Activated T-cell treated with anti-CD3 and anti-CD28 coated beads, Interleukin-2, amount 50 U/mL, for 24 hours (primary cell): ENCODE measurements at regions not wholly inside any gene's neighbourhood (a gene's known extent, or its start where the extent isn't known, plus 50 kb on each side); places are given as distances from the start of the nearest gene placed in this dataset.
"Not testable (repeated sequence)": the region's sequence is repeated elsewhere in the genome, so short reads cannot be mapped to it uniquely, and the experiment has no call there.

Experiments
- DNase-seq: peaks from one replicate; pipeline ENCODE4 v3.0.0-alpha.2; 2020
- H3K27ac Mint-ChIP-seq: 2 replicates; pipeline ENCODE4 v1.8.0; 2020; ENCODE audit warnings: mild to moderate bottlenecking, mixed read lengths
- H3K27me3 Mint-ChIP-seq: 2 replicates; pipeline ENCODE4 v1.8.0; 2020; ENCODE audit warnings: mixed read lengths
- H3K36me3 Mint-ChIP-seq: 2 replicates; pipeline ENCODE4 v1.8.0; 2020; ENCODE audit warnings: low read depth, mixed read lengths
- H3K4me1 Mint-ChIP-seq: 2 replicates; pipeline ENCODE4 v1.8.0; 2020; ENCODE audit warnings: low read depth, mixed read lengths
- H3K4me3 Mint-ChIP-seq: 2 replicates; pipeline ENCODE4 v1.8.0; 2020; ENCODE audit warnings: mild to moderate bottlenecking, moderate library complexity, mixed read lengths
- H3K9me3 Mint-ChIP-seq: 2 replicates; pipeline ENCODE4 v1.8.0; 2020; ENCODE audit warnings: mixed read lengths

DNA sequence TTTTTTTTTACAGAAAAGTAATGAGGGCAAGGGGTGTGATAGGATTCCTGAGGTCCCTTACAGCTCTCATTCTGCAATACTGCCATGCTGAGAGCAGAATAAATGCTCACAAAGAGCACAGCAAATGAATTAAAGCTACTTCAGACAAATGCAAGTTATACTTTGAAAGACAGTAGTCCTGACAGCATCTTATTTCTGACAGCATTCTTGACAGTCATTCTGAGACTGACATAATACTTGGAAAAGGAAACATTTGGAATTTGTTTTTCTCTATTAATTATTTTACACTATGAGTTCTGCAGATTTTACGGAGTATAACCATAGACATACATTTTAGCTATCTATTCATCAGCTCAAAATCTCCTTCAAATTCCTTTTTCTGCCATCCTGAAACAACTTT, 935.2 kb upstream of the FAM98A start:
- DNase-seq, result no peak
- no peaks in the 10 kb centered on the region for H3K4me1 Mint-ChIP-seq
- H3K27ac Mint-ChIP-seq, result no peak overlapping the region
- H3K9me3 Mint-ChIP-seq, result peaks cover 11% of the 10 kb centered on the region
- no peak overlapping the region for H3K4me3 Mint-ChIP-seq
- no peaks in the 10 kb centered on the region for H3K27me3 Mint-ChIP-seq
- no peaks in the 10 kb centered on the region for H3K36me3 Mint-ChIP-seq

DNA sequence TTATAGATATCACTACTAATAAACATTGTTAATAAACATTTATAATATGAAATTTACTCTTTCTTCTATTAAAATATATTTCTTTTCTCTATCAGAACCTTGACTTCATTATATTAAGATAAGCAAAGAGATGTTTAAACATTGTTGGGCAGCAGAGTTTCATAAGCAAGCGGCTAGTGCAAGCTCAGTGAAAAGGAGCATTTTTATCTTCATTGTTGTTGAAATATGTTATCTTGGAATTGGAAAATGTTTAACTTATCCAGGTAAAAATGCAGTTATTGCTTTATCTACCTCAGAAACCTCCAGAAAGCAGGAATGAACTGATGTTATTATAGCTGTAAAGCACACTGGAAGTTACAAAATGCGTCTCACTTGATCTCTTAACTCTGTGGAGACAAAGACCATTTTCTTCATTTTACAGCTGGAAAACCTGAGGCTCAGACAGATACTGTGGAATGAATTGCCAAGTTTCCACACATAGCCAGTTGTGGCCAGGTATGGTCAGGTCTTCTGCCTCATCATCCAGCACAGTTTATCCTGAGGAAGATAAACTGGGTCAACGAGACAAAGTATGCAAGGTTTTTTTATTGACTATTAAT, 934.6 kb upstream of the FAM98A start:
- Mint-ChIP-seq H3K27ac (no peak overlapping the region), H3K27me3 (no peaks in the 10 kb centered on the region), H3K4me1 (no peaks in the 10 kb centered on the region), H3K9me3 (peaks cover 9% of the 10 kb centered on the region), H3K36me3 (no peaks in the 10 kb centered on the region), H3K4me3 (no peak overlapping the region)
- DNase-seq, result no peak

GRCh38 chr2:34529965-34530364, 930.9 kb upstream of the FAM98A start:
- H3K27ac Mint-ChIP-seq, result no peak overlapping the region
- DNase-seq, result no peak
- H3K4me1 Mint-ChIP-seq, result no peaks in the 10 kb centered on the region
- no peak overlapping the region for H3K4me3 Mint-ChIP-seq
- no peaks in the 10 kb centered on the region for H3K36me3 Mint-ChIP-seq
- H3K27me3 Mint-ChIP-seq, result no peaks in the 10 kb centered on the region
- no peaks in the 10 kb centered on the region for H3K9me3 Mint-ChIP-seq

DNA sequence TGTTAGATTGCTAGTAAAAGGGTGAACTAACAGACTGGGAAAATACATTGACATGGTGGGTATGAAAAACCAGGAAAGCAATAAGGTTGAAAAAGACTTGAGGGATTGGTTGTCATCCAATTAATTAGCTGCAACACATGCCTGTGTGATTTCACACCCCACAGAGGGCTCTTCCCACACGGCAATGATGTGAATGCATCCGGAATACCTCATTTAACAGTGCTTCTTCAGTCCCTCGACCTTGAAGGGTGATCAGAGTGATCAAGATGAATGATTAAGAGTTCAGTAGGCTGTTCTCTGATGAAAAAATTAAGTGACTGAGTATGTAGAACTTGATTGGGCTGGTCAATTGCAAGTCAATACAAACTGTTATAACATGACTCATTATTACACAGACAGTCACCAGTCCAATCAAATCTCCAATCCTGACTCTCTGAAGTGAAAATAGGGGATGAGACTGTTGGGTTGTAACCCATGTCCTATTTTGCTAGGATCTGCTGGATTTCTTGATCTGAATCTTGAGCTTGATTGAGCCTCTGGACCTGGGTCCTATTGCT, 924.9 kb upstream of the FAM98A start:
- no peaks in the 10 kb centered on the region for H3K27me3 Mint-ChIP-seq
- DNase-seq, result no peak
- H3K4me3 Mint-ChIP-seq, result no peak overlapping the region
- no peaks in the 10 kb centered on the region for H3K4me1 Mint-ChIP-seq
- no peaks in the 10 kb centered on the region for H3K9me3 Mint-ChIP-seq
- H3K27ac Mint-ChIP-seq, result no peak overlapping the region
- H3K36me3 Mint-ChIP-seq, result no peaks in the 10 kb centered on the region

- no peaks in the 10 kb centered on the region for H3K4me1 Mint-ChIP-seq
- H3K9me3 Mint-ChIP-seq, result peaks cover 11% of the 10 kb centered on the region
- H3K27me3 Mint-ChIP-seq, result no peaks in the 10 kb centered on the region
Observed at GRCh38 chr2:34519659-34520058, 920.6 kb upstream of the FAM98A start.

GRCh38 chr2:34498561-34498960, 899.5 kb upstream of the FAM98A start:
- H3K9me3 Mint-ChIP-seq, result peaks cover 8% of the 10 kb centered on the region
- DNase-seq, result no peak
- no peaks in the 10 kb centered on the region for H3K4me1 Mint-ChIP-seq
- no peaks in the 10 kb centered on the region for H3K27me3 Mint-ChIP-seq
- H3K36me3 Mint-ChIP-seq, result no peaks in the 10 kb centered on the region
- no peak overlapping the region for H3K27ac Mint-ChIP-seq
- no peak overlapping the region for H3K4me3 Mint-ChIP-seq

More at GRCh38 chr2:34519659-34520058, 920.6 kb upstream of the FAM98A start:
- no peak for DNase-seq
- Mint-ChIP-seq H3K36me3 (no peaks in the 10 kb centered on the region), H3K4me3 (no peak overlapping the region), H3K27ac (no peak overlapping the region)

DNA sequence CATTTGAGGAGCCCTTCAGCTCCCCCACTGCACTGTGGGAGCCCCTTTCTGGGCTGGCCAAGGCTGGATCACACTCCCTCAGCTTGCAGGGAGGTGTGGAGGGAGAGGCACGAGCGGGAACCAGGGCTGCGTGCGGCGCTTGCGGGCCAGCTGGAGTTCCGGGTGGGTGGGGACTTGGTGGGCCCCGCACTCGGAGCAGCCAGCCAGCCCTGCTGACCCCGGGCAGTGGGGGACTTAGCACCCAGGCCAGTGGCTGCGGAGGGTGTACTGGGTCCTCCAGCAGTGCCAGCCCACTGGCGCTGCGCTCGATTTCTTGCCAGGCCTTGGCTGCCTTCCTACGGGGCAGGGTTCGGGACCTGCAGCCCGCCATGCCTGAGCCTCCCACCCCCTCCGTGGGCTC, 895.1 kb upstream of the FAM98A start:
- not testable (repeated sequence) for DNase-seq, H3K4me3 Mint-ChIP-seq, H3K9me3 Mint-ChIP-seq, H3K27ac Mint-ChIP-seq, H3K4me1 Mint-ChIP-seq, H3K27me3 Mint-ChIP-seq, H3K36me3 Mint-ChIP-seq

DNA sequence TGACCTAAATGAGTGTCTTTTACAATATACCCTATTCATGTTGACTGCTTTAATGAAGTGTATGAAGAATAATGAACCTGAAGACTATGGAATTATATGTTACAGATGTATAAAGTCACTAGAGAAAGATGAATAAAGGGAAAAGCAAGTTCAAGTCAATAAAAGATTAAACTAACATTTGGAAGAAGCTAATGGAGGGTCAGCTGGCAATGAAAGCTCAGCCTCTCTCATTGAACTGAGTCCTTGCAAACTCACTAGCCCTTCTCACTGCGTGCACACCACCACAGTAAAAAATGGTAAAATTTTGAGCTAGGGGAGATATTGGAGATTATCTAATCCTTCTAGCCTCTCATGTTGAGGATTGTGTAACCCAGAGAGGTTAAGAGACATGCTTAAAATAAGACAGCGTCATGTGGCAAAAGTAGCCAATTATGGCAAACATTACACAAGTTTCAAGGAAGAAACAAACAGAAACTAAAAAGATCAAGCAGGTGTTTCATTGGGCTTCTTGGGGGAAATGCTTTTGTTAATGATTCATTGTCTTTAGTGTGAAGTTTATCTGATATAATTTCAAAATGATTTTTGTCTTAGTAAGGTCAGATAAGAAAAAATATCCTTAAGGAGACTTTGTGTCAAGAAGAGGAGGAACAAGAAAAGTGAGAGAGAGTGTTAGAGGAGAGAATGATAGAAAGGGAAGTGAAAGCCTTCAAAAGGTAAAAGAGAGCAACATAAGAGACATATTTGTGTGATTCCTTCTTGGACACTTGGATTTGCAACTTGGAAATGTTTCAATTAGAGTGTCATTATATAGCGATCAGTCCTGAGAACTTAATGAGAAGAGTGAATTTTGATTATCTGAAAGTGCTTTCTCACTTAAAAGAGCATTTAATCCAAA, 893.7 kb upstream of the FAM98A start:
- H3K36me3 Mint-ChIP-seq, result no peaks in the 10 kb centered on the region
- H3K4me3 Mint-ChIP-seq, result no peak overlapping the region
- H3K27ac Mint-ChIP-seq, result no peak overlapping the region
- no peaks in the 10 kb centered on the region for H3K4me1 Mint-ChIP-seq
- peaks cover 7% of the 10 kb centered on the region for H3K9me3 Mint-ChIP-seq
- DNase-seq, result no peak
- no peaks in the 10 kb centered on the region for H3K27me3 Mint-ChIP-seq

DNA sequence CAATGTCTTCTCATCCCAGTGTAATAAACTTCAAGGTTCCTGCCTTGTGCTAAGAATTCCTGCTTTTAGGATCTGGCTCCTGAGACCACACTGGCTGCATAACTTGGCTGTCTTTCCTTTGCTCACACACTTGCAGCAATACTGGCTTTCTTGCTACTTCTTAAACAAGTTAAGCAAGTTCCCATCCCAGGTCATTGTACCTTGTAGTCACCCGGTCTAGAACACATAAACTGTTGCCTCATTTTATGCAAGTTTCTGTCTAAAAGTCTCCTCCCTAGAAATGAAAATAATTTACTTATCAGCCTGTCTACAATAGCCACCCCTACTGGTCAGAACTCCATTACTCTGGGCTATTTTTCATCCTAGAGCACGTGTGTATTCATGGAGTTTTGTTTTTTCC, 887.9 kb upstream of the FAM98A start:
- Mint-ChIP-seq H3K9me3 (peaks cover 9% of the 10 kb centered on the region), H3K4me1 (no peaks in the 10 kb centered on the region), H3K27ac (no peak overlapping the region), H3K27me3 (no peaks in the 10 kb centered on the region), H3K36me3 (no peaks in the 10 kb centered on the region), H3K4me3 (no peak overlapping the region)
- DNase-seq, result no peak

GRCh38 chr2:34481542-34481941, 882.4 kb upstream of the FAM98A start:
- Mint-ChIP-seq H3K27ac (no peak overlapping the region), H3K4me3 (no peak overlapping the region), H3K4me1 (no peaks in the 10 kb centered on the region), H3K36me3 (no peaks in the 10 kb centered on the region), H3K9me3 (peaks cover 25% of the 10 kb centered on the region), H3K27me3 (no peaks in the 10 kb centered on the region)
- DNase-seq, result no peak

DNA sequence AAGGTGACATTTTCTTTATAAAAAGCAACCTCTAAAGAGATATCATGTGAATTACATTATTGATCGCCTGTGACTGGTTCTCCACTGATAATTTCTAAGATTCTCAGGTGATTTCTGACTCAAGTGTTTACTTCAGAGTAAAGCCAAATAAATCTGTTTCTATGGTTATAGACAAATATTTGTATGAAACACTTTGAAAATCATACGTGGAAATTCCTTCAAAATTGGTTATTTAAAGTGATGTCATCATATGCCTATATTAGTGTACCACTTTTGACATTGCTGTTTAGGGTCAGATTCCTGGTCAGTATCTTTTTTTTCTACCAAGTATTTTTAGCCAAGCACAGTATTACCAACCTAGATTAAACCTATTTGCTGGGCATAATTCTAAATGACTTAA, 881.3 kb upstream of the FAM98A start:
- Mint-ChIP-seq H3K27ac (no peak overlapping the region), H3K4me1 (no peaks in the 10 kb centered on the region), H3K36me3 (no peaks in the 10 kb centered on the region), H3K9me3 (peaks cover 26% of the 10 kb centered on the region), H3K4me3 (no peak overlapping the region), H3K27me3 (no peaks in the 10 kb centered on the region)
- no peak for DNase-seq

DNA sequence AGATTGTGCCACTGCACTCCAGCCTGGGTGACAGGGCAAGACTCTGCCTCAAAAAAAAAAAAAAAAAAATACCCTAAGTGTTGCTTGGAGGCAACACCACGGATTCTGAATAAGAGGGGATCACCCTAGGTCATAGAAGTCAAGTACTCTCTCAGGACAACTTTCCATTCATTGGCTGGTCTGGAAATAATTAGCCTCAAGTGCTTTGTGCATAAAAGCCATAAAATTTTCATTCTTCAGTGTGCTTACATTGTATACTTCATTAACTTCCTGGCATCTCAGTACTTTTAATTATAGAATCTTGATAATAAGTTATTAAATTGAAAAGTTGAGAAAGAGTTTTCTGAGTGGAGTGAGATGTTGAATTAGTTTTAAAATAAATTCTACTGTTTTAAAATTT, 876.1 kb upstream of the FAM98A start:
- H3K4me3 Mint-ChIP-seq, result no peak overlapping the region
- peaks cover 18% of the 10 kb centered on the region for H3K9me3 Mint-ChIP-seq
- no peaks in the 10 kb centered on the region for H3K4me1 Mint-ChIP-seq
- H3K27ac Mint-ChIP-seq, result no peak overlapping the region
- no peaks in the 10 kb centered on the region for H3K36me3 Mint-ChIP-seq
- no peak for DNase-seq
- H3K27me3 Mint-ChIP-seq, result no peaks in the 10 kb centered on the region

GRCh38 chr2:34474646-34475045, 875.5 kb upstream of the FAM98A start:
- H3K27ac Mint-ChIP-seq, result no peak overlapping the region
- H3K27me3 Mint-ChIP-seq, result no peaks in the 10 kb centered on the region
- H3K4me3 Mint-ChIP-seq, result no peak overlapping the region
- H3K9me3 Mint-ChIP-seq, result peaks cover 16% of the 10 kb centered on the region
- no peaks in the 10 kb centered on the region for H3K4me1 Mint-ChIP-seq
- no peak for DNase-seq
- H3K36me3 Mint-ChIP-seq, result no peaks in the 10 kb centered on the region

DNA sequence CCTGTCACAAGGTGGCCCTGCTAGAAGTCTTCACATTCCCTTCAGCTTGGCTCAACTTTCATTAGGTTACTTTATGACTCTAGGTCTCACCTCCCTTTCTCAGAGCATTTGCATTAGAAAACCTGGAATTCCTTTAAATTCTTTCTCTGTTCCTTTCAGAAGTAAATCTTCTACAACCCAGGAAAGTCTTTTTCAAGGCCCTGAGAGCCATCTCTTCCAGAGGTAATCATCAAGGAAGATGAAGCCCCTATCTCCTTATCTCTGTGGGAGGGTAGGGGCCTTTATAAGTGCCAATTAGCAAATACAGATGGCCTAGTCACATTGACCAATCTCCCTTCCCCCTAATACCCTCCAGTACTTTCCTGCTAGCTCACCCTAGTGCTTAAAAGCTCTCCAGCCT, 848.0 kb upstream of the FAM98A start:
- Mint-ChIP-seq H3K4me3 (no peak overlapping the region), H3K4me1 (no peaks in the 10 kb centered on the region), H3K27ac (no peak overlapping the region), H3K27me3 (no peaks in the 10 kb centered on the region), H3K36me3 (no peaks in the 10 kb centered on the region), H3K9me3 (peaks cover 12% of the 10 kb centered on the region)
- DNase-seq, result no peak

DNA sequence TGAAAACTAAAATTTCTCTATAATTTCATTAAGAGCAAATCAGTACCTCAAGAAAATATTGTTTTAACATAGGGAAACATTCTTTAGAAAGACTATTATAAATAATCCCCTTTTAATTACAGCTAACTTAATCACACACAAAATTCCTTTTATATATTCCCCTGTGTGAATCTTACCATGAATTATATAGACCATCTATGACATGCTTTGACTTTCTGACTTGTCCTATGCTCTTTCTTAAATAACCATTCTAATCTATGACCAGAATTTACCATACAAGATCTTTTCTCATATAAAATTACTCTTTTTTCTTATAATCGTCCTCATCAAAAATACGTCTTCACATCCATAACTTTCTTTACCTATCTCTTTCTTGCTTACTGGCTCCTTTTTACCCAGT, 824.2 kb upstream of the FAM98A start:
- Mint-ChIP-seq H3K4me3 (no peak overlapping the region), H3K27ac (no peak overlapping the region), H3K36me3 (no peaks in the 10 kb centered on the region), H3K27me3 (no peaks in the 10 kb centered on the region), H3K9me3 (peaks cover 6% of the 10 kb centered on the region), H3K4me1 (no peaks in the 10 kb centered on the region)
- DNase-seq, result no peak
